H1 (cell line): ENCODE measurements at regions not wholly inside any gene's neighbourhood (a gene's known extent, or its start where the extent isn't known, plus 50 kb on each side); places are given as distances from the start of the nearest gene placed in this dataset.

Experiments used
- CTCF ChIA-PET: fragments of 300-600 bp; sonication (Branson Sonifier 250); formaldehyde crosslinking; loops from one replicate; lab custom pipeline; 2021; ENCODE audit not compliant: partially characterized antibody; lab: Charles Lee
- POLR2A ChIA-PET: fragments of 300-600 bp; sonication (Branson Sonifier 250); formaldehyde crosslinking; loops from one replicate; lab custom pipeline; 2021; ENCODE audit warnings: inconsistent platforms; ENCODE audit not compliant: partially characterized antibody; lab: Charles Lee
- DNase-seq, 2 experiments: peaks; one replicate each; pipeline versions ENCODE4 v3.0.0 to v3.0.0-alpha.2; 2010 to 2022; ENCODE audit warnings: low spot score in 2 of 2, low read depth in 1 of 2, mixed read lengths in 1 of 2
- FAIRE-seq: peaks from 2 replicates; lab custom pipeline; 2011; peaks lifted over from hg19 to GRCh38; lab: Jason Lieb, UNC
- H2AFZ ChIP-seq: 2 replicates; pipeline ENCODE4 v1.8.1; 2012; ENCODE audit warnings: low read length, inconsistent platforms
- H2AK5ac ChIP-seq: 2 replicates; pipeline ENCODE4 v1.6.1; 2013; ENCODE audit warnings: low read depth, low read length
- H2BK120ac ChIP-seq: replicated peaks from 2 replicates; pipeline ENCODE3; 2013; ENCODE audit warnings: low read depth, low read length, inconsistent platforms
- H2BK12ac ChIP-seq: 2 replicates; pipeline ENCODE4 v1.6.1; 2013; ENCODE audit warnings: low read depth, low read length
- H2BK15ac ChIP-seq: 2 replicates; pipeline ENCODE4 v1.6.1; 2013; ENCODE audit warnings: low read length
- H2BK20ac ChIP-seq: 2 replicates; pipeline ENCODE4 v1.6.1; 2013; ENCODE audit warnings: low read length
- H2BK5ac ChIP-seq: 2 replicates; pipeline ENCODE4 v1.6.1; 2013; ENCODE audit warnings: low read depth, low read length
- H3K14ac ChIP-seq: 2 replicates; pipeline ENCODE4 v1.6.1; 2013; ENCODE audit warnings: inconsistent platforms; ENCODE audit not compliant: insufficient read length
- H3K18ac ChIP-seq: 2 replicates; pipeline ENCODE4 v1.6.1; 2013; ENCODE audit warnings: low read length; ENCODE audit errors: extremely low read depth
- H3K23ac ChIP-seq: 2 replicates; pipeline ENCODE4 v1.6.1; 2013; ENCODE audit warnings: inconsistent platforms; ENCODE audit not compliant: insufficient read length
- H3K23me2 ChIP-seq: 2 replicates; pipeline ENCODE4 v1.6.1; 2013; ENCODE audit warnings: low read depth, low read length
- H3K27ac ChIP-seq: 2 replicates; pipeline ENCODE4 v1.6.1; 2011; ENCODE audit warnings: low read depth, low read length, inconsistent platforms
- H3K27me3 ChIP-seq, 4 experiments: replicated peaks in 1 of 4; 1 replicate in 1 of 4; 2 replicates in 3 of 4; pipeline versions ENCODE4 v1.6.1 to v1.8.1; 2011 to 2013; ENCODE audit warnings: low read length in 3 of 4, mild to moderate bottlenecking in 3 of 4, inconsistent platforms in 2 of 4, mixed read lengths in 2 of 4, moderate library complexity in 1 of 4; ENCODE audit not compliant: control insufficient read depth in 3 of 4, insufficient read depth in 3 of 4; ENCODE audit errors: extremely low read depth in 1 of 4
- H3K36me3 ChIP-seq, 4 experiments: 2 replicates each; pipeline versions ENCODE4 v1.6.1 to v1.8.1; 2011 to 2013; ENCODE audit warnings: mild to moderate bottlenecking in 4 of 4, low read length in 3 of 4, moderate library complexity in 2 of 4, control low read depth in 1 of 4, inconsistent platforms in 1 of 4; ENCODE audit not compliant: insufficient read depth in 4 of 4, control insufficient read depth in 2 of 4
- H3K4ac ChIP-seq: replicated peaks from 2 replicates; pipeline ENCODE3; 2013; ENCODE audit warnings: low read length, low read depth, mixed read lengths, inconsistent platforms; ENCODE audit not compliant: insufficient read length
- H3K4me1 ChIP-seq, 4 experiments: replicated peaks in 1 of 4; 1 replicate in 1 of 4; 2 replicates in 3 of 4; pipeline versions ENCODE4 v1.6.1 to v1.8.1; 2011 to 2013; ENCODE audit warnings: low read length in 3 of 4, inconsistent platforms in 2 of 4, mixed read lengths in 1 of 4; ENCODE audit not compliant: insufficient read depth in 4 of 4, control insufficient read depth in 3 of 4
- H3K4me2 ChIP-seq, 2 experiments: 2 replicates each; pipeline versions ENCODE4 v1.6.1 to v1.8.1; 2011 to 2013; ENCODE audit warnings: low read depth in 2 of 2, low read length in 2 of 2, control low read depth in 1 of 2, inconsistent platforms in 1 of 2, mild to moderate bottlenecking in 1 of 2; ENCODE audit not compliant: insufficient read depth in 1 of 2
- H3K4me3 ChIP-seq, 4 experiments: fragments of 200-600, 300-600 bp in 1 of 4; sonication (generic), shearing (Covaris generic), sonication (Bioruptor Twin) in 1 of 4; 2 replicates each; pipeline versions ENCODE4 v1.5.1 to v1.8.1; 2011 to 2016; ENCODE audit warnings: low read length in 4 of 4, low read depth in 3 of 4, control low read depth in 2 of 4, inconsistent platforms in 2 of 4, mild to moderate bottlenecking in 2 of 4, mixed read lengths in 1 of 4, moderate library complexity in 1 of 4; ENCODE audit not compliant: insufficient read depth in 2 of 4; ENCODE audit errors: extremely low read depth in 1 of 4
- H3K56ac ChIP-seq: replicated peaks from 2 replicates; pipeline ENCODE3; 2013; ENCODE audit warnings: low read depth, mild to moderate bottlenecking, mixed read lengths, low read length, inconsistent platforms; ENCODE audit not compliant: insufficient read length
- H3K79me1 ChIP-seq: 2 replicates; pipeline ENCODE4 v1.6.1; 2013; ENCODE audit warnings: low read depth, low read length, control low read depth
- H3K79me2 ChIP-seq, 2 experiments: 2 replicates each; pipeline versions ENCODE4 v1.6.1 to v1.8.1; 2012 to 2013; ENCODE audit warnings: low read length in 2 of 2, mild to moderate bottlenecking in 2 of 2, inconsistent platforms in 1 of 2; ENCODE audit not compliant: insufficient read depth in 2 of 2, control insufficient read depth in 1 of 2
- H3K9ac ChIP-seq, 4 experiments: replicated peaks in 1 of 4; 1 replicate in 1 of 4; 2 replicates in 3 of 4; pipeline versions ENCODE4 v1.6.1 to v1.8.1; 2011 to 2013; ENCODE audit warnings: low read depth in 3 of 4, low read length in 3 of 4, control low read depth in 2 of 4, mild to moderate bottlenecking in 2 of 4, moderate library complexity in 2 of 4, inconsistent platforms in 1 of 4; ENCODE audit errors: extremely low read depth in 1 of 4
- H3K9me3 ChIP-seq, 2 experiments: 2 replicates each; pipeline versions ENCODE4 v1.6.1 to v1.8.1; 2012 to 2013; ENCODE audit warnings: mild to moderate bottlenecking in 2 of 2, moderate library complexity in 2 of 2, control low read depth in 1 of 2, inconsistent platforms in 1 of 2, low read depth in 1 of 2, low read length in 1 of 2, mixed read lengths in 1 of 2; ENCODE audit not compliant: insufficient read depth in 2 of 2
- H4K20me1 ChIP-seq, 2 experiments: replicated peaks in 1 of 2; 2 replicates each; pipeline versions ENCODE3 to v1.8.1; 2011 to 2013; ENCODE audit warnings: inconsistent platforms in 2 of 2, low read length in 2 of 2, mild to moderate bottlenecking in 1 of 2; ENCODE audit not compliant: insufficient read depth in 2 of 2, control insufficient read depth in 1 of 2
- H4K5ac ChIP-seq: 2 replicates; pipeline ENCODE4 v1.6.1; 2013; ENCODE audit warnings: low read length, low read depth, mixed read lengths, inconsistent platforms; ENCODE audit not compliant: insufficient read length
- H4K8ac ChIP-seq: 2 replicates; pipeline ENCODE4 v1.8.0; 2013; ENCODE audit warnings: mild to moderate bottlenecking, moderate library complexity, low read length, inconsistent platforms; ENCODE audit not compliant: insufficient read depth; ENCODE audit errors: extremely low read depth
- H4K91ac ChIP-seq: replicated peaks from 2 replicates; pipeline ENCODE3; 2013; ENCODE audit warnings: low read length, mixed read lengths, inconsistent platforms; ENCODE audit not compliant: insufficient read length
- CREB1 ChIP-seq: IDR thresholded peaks from 2 replicates; pipeline ENCODE4 v1.6.1; 2012; ENCODE audit warnings: inconsistent platforms
- EZH2 ChIP-seq: fragments of 200-600 bp; sonication (generic); IDR thresholded peaks from 2 replicates; pipeline ENCODE4 v1.7.1; 2012; ENCODE audit warnings: low read depth, mild to moderate bottlenecking, moderate library complexity, low read length, inconsistent platforms; ENCODE audit not compliant: severe bottlenecking
- FOSL1 ChIP-seq: IDR thresholded peaks from 2 replicates; pipeline ENCODE4 v1.6.1; 2011; ENCODE audit warnings: mild to moderate bottlenecking, low read depth, low read length, moderate library complexity; ENCODE audit not compliant: insufficient read depth
- SP4 ChIP-seq: IDR thresholded peaks from 2 replicates; pipeline ENCODE4 v1.6.1; 2012; ENCODE audit warnings: low read length, inconsistent platforms
- TAF1 ChIP-seq: IDR thresholded peaks from 2 replicates; pipeline ENCODE4 v1.6.1; 2011; ENCODE audit warnings: mild to moderate bottlenecking, low read depth, low read length
- WGBS, 2 experiments: shearing (Covaris generic) in 1 of 2; methylation state at CpG; one replicate each; pipeline versions ENCODE4 v1.1.6 to v1.1.7; 2013 to 2015; ENCODE audit warnings: low lambda C conversion rate in 2 of 2, mixed read lengths in 2 of 2, inconsistent platforms in 1 of 2, low coverage in 1 of 2, missing lambda C conversion rate in 1 of 2; ENCODE audit not compliant: insufficient replicate concordance in 2 of 2, insufficient coverage in 1 of 2, insufficient read length in 1 of 2; ENCODE audit errors: extremely low coverage in 1 of 2, missing lambda C conversion rate in 1 of 2; 5-methylcytosine and 5-hydroxymethylcytosine counted together

DNA sequence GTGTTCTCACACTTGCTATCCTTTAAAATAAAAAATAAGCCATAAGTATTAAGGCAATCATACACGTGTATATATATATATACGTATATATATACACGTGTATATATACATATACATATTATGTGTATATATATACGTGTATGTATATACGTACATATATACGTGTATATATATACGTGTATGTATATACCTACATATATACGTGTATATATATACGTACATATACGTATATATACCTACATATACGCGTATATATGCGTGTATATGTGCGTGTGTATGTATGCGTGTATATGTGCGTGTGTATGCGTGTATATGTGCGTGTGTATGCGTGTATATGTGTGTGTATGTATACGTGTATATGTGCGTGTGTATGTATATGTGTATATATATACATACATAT lies 477.3 kb upstream of the ARRDC4 start:
- Histone ChIP-seq H3K23me2 (no peaks in the 10 kb centered on the region), H4K8ac (no peak overlapping the region), H4K5ac (no peak overlapping the region), H2BK20ac (no peak overlapping the region), H2BK12ac (no peak overlapping the region), H2BK5ac (no peak overlapping the region), H3K27ac (no peak overlapping the region), H3K9ac (no peak overlapping the region), H3K14ac (no peak overlapping the region), H2BK120ac (no peak overlapping the region), H3K18ac (no peak overlapping the region), H3K27me3 (no peaks in the 10 kb centered on the region), H3K79me1 (no peaks in the 10 kb centered on the region), H4K20me1 (no peaks in the 10 kb centered on the region), H3K36me3 (no peaks in the 10 kb centered on the region), H3K23ac (no peak overlapping the region), H3K79me2 (no peaks in the 10 kb centered on the region), H4K91ac (no peak overlapping the region), H3K4me2 (no peak overlapping the region), H2AFZ (no peak overlapping the region), H2BK15ac (no peak overlapping the region), H3K4me1 (no peaks in the 10 kb centered on the region), H3K56ac (no peak overlapping the region), H3K9me3 (0 out of 4 replicates have a peak, but pooled peaks cover 0 to 2% of the 10 kb centered on the region in 2 experiments), H3K4me3 (no peak overlapping the region), H3K4ac (no peak overlapping the region), H2AK5ac (no peak overlapping the region)
- no peak for DNase-seq
- ChIA-PET CTCF (interaction anchor here (0.6 to 2.0 kb wide), 8 partner anchors 9 to 431 kb away, joined by 3 to 13 read pairs (median 4); no protein-coding TSS in a partner anchor), POLR2A (no interaction called here)
- FAIRE-seq: no peak
- WGBS, 2 experiments: 94% methylated on average over 21 of the region's 21 CpGs; no CpG with 5 or more reads in 1 of the 2 experiments
- TF ChIP-seq CREB1 (no peak), EZH2 (no peak), FOSL1 (no peak), TAF1 (no peak), SP4 (no peak)
